HG02938 (cell line): ENCODE measurements at regions not wholly inside any gene's neighbourhood (a gene's known extent, or its start where the extent isn't known, plus 50 kb on each side); places are given as distances from the start of the nearest gene placed in this dataset.
"Not testable (repeated sequence)": the region's sequence is repeated elsewhere in the genome, so short reads cannot be mapped to it uniquely, and the experiment has no call there.

ENCODE experiments used
- ATAC-seq: cut with Tn5 transposase; IDR thresholded peaks from one replicate; pipeline ENCODE4 v1.9.1; 2021; ENCODE audit warnings: mild to moderate bottlenecking, moderate library complexity; ENCODE audit not compliant: unreplicated experiment

DNA sequence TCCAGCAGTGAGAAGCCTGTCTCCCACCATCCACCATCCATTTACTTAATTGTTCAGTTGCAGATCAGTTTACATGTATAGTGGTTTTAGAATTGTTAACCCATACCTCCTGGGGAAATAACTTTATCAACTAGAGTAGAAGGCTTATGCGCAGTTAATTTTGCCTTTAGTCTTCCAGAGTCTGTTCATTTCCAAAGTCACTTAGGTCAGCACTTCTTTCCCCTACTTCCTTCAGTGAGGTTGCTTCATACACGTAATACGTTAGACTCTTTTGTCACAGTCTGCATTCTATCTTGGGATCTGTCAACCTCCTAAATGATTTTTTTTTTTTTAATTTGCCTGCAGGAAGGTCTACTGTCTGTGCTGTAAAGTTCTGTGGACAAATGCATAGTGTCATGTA is 495.6 kb upstream of the ISX start:
- ATAC-seq: no peak

DNA sequence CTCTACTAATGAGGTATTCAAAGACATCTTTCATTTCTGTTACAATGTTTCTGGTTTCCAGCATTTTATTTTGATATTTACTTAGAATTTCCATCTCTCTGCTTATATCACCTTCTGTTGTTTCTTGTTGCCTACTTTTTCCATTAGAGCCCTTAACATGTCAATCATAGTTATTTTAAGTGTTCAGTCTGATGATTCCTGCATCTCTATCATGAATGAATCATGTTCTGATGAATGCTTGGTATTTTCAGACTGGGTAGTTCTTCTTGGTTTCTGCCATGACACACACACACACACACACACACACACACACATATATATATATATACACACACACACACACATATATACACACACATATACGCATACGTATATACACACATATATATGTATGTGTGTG is 486.4 kb upstream of the ISX start:
- no peak for ATAC-seq

DNA sequence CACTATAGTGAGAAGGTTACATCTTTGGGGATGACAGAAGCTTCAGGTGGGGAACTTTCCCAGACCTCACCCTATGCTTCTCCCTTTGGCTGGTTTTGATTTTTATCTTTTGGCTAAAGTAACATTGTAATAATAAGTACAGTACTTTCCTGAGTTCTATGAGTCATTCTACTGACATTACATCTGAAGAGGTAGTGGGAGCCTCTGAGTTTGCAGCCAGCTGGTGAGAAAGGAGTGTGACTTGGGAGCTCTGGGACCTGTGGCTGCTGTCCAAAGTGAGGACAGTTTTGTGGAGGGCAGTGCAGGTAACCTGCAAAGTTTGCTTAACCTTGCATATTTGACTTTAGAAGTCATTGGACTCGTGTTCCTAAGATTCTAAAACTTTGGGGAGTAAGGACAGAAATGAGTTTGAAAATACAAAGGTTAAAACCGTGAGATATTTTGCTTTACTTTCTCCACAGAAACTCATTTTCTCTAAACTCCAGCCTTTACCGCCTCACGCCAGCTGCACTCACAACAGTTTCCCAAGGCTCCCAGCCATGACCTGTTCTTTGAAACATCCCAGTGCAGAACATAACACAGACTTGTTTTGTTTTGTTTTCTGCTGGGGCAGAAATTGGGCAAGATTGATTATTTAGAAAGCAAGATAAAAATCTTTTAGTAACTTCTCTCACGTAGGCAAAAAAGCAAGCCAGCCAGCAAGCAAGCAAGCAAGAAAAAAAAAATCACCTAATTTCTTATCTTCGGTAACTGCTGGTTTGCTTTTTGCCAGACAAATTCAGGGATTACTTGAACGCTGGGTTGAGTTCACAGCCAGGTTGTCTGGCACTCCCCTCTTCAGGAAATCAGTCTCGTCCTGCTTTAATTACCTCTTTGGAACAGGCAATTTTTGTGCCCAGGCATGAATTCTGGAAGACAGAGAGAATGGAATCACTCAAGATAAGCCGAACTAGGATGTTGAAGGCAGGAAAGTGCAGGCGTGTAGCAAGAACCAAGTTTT is 478.3 kb upstream of the ISX start:
- ATAC-seq: no peak

DNA sequence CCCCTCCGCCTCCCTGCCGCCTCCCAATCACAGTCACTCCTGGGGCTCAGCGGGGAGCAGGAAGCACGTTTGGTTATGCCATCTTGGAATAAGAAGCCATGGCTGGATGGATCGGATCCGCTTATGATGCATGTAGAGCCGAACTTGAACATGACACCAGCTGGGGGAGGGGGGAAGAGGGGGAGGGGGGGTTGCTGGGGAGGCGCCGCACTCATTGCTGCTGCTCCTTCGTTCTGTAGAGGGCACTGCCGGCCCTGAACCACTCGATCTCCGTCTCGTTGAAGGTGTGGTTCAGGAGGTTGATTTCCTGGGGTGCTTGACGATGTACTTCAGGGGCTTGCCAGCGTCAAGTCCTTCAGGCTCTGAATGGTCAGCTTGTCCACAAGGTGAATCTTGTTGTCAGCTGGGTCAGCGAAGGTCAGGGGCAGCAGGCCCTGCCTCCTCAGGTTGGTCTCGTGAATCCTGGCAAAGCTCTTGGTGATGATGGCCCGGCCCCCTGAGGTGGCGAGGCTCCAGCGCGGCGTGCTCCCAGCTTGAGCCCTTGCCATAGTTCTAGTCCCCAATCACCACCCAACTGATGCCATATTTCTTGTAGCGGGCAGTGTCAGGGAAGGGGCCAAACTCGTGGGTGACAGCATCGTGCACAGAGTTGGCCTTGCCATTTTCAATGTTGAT is 476.9 kb upstream of the ISX start:
- no peak for ATAC-seq

DNA sequence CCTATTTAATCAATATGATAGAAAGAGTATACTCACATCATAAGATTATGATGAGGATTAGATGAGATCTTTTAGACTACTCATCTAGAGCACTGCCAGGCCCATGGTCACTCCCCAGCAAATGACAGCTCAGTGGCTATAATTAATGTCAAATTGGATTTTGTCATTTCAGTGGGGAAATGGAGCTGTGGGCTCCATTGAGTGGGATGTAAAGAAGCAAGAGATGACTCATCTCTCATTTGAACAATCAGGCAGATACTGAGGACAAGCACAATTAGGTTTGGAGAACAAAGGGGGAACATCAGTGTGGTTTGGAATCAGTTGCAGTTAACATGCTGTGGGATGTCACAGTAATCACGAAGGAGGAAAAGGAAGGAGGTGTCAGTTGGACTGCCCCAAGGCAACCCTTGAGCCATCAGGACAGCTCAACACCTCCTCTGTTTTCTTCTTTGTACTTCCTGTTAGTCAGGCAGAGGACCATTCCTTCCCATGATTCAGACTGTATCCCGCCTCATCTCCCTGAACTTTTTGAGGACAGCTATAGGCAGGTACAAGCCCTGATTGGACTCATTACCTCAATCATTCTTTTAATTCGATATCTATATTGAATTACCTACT is 473.7 kb upstream of the ISX start:
- ATAC-seq: no peak

DNA sequence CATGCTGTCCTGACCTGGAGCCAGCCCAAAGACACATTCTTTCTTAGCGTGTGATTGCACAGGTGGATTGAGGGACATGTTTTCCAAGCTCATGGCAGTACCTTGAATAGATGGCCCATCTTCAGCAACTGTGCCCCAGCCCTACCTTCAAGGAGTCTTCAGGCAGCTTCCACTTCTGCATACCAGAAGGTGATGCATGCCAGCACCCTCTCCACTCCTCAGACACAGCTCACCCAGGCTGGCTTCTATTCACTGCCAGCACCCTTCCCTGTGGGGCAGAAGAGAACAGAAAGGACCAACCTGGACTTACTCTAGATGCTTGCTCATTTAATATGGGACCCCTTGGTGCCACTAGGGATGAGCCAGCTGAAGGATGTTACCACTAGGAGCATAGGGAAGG is 466.4 kb upstream of the ISX start:
- no peak for ATAC-seq

DNA sequence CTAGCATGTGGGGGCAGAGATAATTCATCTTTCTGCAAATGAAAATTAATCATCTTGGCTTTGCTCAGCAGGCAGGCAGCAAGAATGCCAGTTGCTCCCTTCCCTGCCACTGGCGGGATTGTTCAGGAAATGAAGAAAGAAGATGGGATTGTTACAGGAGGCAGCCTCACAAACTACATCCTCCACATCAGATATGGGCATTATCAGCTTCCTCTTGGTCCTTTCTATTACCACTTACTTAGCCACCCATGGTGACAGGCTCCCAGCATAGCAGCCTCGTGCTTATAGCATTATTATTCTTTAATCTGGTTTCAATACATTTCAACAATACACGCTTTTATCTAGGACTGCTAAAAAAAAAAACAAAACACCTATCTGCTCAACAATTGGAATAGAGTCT is 461.6 kb upstream of the ISX start:
- no peak for ATAC-seq

DNA sequence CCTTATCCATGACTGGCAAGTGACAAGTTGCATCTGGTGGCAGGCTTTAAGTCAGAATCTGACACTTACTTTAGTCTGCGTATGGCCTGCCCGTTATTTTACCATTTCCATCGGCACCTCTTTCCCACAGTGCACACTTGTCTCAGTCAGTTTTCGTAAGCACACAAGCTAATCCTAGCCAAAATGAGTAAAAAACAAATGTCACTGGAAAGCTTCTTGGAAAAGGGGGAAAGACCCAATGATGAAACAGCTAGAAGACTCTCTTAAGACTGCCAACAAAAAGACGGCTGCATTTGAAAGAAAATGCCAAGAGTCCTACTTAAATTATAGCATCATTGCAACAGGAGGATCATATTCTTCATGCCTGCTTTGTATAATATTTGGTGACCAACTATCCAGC is 457.9 kb upstream of the ISX start:
- ATAC-seq: no peak

DNA sequence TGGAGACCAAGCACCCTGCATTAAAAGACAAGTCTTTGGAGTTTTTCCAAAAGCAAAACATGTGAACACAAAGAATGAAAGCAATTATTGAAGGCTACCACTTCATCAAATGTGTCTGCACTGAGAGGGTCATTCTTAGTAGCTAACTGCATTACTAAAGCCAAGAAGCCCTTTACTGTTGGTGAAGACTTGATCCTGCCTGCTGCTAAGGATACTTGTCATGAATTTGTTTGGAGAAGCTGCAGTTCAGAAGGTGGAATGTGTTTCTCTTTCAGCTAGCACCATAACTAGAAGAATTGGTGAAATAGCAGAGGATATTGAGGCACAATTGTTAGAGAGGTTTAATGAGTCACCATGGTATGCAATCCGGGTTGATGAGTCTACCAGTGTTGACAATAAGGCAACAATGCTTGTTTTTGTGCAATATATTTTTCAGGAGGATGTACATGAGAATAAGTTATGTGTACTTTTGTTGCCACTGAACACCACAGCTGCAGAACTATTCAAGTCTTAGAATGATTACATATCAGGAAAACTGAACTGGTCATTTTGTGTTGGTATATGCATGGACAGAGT is 457.3 kb upstream of the ISX start:
- ATAC-seq: no peak

DNA sequence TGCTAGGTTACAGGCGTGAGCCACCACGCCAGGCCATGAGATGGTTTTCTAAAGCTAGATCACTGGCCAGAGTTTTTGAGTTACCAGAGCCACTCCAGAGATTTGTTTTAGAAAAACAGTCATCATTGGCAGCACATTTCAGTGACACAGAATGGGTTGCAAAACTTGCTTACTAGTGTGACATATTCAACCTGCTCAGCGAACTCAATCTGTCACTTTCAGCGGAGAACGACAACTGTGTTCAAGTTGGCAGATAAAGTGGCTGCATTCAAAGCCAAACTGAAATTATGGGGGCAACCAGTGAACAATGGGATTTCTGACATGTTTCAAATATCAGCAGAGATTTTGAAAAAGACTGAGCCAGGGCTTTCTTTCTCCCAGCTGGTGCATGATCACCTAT is 456.3 kb upstream of the ISX start:
- no peak for ATAC-seq

DNA sequence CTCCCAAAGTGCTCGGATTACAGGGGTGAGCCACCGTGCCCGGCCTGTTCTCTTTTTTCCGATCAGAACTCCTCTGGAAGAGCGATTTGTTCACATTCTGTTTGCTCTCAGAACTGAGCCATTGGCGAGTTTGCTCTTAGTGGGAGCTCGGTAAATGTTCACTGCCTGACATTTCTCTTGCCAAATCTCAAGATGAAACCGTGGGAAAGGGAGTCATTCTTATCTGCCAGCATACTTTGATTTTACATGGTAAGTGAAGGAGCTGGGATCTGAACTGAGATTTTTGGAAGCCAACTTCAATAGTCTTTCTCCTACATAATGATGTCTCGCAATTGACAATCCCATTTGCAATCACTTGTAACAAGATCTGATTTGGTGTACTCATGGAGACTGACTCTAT is 445.8 kb upstream of the ISX start:
- no peak for ATAC-seq

DNA sequence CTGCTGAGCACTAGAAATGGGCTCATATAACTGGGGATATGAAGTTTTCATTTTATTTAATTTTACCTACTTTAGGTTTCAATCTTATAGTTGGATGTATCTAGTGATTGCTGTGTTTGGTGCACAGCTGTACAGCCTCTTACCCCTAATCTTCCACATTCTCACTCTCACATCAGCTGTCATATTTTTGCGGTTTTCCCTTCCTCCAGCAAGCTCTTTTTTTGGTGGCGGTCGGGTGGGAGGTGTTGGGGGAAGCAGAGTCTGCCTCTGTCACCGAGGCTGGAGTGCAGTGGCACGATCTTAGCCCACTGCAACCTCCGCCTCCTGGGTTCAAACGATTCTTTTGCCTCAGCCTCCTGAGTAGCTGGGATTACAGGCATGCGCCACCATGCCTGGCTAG is 445.1 kb upstream of the ISX start:
- no peak for ATAC-seq

DNA sequence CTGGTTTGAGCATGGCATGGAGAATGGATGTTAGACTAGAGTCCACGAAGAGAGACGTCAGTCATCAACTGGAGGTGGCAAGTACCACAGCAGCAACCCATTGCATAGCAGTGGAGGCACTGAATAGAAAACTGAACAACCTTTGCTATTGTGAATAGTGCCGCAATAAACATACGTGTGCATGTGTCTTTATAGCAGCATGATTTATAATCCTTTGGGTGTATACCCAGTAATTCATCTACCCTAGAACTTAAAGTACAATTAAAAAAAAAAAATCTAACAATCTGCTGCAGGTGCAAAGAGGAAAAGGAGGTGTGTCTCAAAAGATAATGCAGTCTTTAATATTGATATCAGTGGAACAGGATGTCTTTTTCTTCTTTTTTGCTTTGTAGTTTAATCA is 443.4 kb upstream of the ISX start:
- no peak for ATAC-seq

DNA sequence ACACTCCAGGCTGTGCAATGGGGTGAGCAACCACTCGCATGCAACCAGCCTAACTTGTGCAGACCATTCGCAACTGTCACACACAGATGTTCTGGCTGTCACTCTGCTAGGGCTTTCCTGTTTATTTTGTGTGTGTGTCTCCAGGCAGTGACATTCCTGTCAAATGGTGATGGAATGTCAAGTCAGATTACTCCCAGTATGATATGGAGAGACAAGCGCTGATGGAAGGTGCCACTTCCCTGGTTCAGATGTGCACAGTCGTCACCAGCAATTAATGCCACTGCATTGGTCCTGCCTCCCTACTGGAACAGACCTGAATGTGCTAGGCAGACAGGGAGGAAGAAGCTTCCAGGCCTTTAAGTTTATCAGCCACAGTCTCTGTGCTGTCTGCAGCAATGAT is 442.4 kb upstream of the ISX start:
- no peak for ATAC-seq

DNA sequence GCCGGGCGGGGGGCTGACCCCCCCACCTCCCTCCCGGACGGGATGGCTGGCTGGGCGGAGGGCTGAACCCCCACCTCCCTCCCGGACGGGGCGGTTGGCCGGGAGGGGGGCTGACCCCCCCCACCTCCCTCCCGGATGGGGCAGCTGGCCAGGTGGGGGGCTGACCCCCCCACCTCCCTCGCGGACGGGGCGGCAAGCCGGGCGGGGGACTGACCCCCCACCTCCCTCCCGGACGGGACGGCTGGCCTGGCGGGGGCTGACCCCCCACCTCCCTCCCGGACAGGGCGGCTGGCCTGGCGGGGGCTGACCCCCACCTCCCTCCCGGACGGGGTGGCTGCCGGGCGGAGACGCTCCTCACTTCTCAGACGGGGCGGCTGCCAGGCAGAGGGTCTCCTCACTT is 440.1 kb upstream of the ISX start:
- ATAC-seq: not testable (repeated sequence)

DNA sequence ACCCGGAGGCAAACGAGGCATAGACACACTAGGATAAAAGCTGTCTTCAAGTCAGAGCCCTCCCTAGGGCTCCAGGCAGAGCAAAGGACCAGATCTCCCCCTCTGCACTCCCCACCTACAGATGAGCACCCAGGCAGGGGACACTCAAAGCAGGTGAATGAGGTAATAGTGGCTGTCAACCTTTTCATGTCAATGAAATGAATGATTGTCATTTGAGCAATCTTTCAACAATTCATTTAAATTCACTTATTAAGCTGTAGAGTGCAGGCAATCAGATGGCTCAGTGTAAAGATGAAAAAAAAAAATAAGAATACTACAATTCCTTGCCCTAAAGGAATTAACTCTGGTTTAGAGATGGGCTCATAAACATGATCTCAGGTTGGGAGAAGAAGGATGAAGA is 427.8 kb upstream of the ISX start:
- no peak for ATAC-seq

DNA sequence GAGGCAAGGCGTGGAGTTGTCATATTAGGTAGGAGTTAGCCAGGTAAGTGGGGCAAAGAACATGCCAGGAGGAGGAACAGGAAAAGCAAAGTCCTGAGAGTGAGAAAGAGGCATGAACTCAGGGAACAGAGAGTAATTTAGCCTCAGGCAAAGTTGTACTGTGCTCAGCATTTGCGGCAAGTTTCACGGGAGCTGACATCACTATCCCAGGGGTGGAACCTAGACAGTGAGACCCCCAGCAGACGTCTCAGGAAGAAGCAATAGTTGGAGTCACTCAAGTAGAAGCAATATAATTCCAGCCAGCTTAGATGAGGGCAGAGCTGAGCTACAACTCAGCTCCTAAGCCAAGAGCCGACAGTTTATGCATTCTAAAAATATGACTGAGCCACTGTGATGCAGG is 426.0 kb upstream of the ISX start:
- ATAC-seq: no peak

DNA sequence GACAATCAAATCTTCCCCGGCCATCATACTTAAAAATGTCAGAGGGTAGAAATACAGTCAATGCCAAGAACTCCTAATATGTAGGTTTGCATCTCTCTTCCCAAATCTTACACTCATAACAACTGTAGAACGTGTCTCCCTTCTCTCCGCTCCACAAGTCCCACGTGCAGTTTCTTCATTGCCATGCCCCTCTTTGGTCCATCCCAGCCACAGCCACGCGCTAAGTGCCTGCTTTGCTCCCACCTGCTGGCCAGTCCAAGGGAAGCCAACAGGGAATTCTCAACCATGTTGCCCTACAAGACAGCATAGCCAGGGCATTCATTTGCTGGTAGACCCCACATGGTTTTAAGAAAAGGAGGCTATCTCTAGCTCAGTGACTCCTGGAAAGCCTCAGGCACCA is 420.6 kb upstream of the ISX start:
- no peak for ATAC-seq

DNA sequence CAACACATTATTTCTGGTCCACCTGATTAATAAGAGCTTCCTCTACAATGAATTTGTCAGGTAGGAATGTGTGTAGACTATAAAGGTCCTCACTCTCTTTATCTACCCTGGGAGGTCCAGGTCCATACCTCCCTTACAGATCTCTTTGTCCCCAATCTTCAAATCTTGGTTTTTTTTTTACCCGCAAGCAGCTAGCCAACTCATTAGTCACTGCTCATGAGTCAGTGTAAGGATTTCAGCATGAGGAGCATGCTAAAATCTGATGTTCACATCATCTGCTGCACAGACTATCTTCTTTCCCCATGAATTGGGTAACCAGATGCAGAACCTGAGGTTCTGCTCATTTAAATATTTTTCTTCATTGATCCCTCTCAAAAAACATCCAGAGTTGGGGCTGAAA is 397.0 kb upstream of the ISX start:
- ATAC-seq: no peak

DNA sequence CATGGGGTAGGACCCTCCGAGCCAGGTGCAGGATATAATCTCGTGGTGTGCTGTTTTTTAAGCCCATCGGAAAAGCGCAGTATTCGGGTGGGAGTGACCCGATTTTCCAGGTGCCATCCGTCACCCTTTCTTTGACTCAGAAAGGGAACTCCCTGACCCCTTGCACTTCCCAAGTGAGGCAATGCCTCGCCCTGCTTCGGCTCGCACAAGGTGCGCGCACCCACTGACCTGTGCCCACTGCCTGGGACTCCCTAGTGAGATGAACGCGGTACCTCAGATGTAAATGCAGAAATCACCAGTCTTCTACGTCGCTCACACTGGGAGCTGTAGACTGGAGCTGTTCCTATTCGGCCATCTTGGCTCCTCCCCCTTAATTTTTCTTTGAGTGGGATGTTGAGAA is 382.9 kb upstream of the ISX start:
- not testable (repeated sequence) for ATAC-seq

DNA sequence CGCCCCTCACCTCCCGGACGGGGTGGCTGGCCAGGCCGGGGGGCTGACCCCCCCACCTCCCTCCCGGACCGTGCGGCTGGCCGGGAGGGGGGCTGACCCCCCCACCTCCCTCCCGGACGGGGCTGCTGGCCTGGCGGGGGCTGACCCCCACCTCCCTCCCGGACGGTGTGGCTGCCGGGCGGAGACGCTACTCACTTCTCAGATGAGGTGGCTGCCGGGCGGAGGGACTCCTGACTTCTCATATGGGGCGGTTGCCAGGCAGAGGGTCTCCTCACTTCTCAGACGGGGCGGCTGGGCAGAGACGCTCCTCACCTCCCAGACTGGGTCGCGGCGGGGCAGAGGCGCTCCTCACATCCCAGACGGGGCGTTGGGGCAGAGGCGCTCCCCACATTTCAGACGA is 381.7 kb upstream of the ISX start:
- not testable (repeated sequence) for ATAC-seq

DNA sequence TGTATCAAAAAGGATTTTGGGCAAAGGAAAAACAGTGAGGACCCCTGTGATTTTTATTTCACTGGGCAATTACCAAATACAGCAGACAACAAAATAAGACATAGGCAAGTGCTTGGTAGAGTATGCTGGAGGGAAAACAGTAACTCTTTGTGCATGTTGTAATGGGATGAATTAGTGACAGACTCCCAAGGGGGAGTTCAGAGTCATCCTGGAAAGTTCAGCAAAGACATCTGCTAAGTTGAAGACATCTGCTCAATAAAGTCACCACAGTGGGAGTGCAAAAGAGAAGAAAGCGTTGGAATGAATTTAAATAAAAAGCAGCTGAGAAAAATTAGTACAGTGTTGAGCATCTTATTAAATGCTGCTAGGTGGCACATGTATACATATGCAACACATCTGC is 378.8 kb upstream of the ISX start:
- ATAC-seq: no peak
